ENCODE measurements at regions not wholly inside any gene's neighbourhood (a gene's known extent, or its start where the extent isn't known, plus 50 kb on each side); places are given as distances from the start of the nearest gene placed in this dataset.

GRCh38 chr9:89838621-89839020, 233.8 kb downstream of the GADD45G start:
- no peaks in the 10 kb centered on the region for H3K27me3 ChIP-seq (replicated peaks; ENCODE audit: insufficient read depth)
- WGBS = 92% methylated on average over 6 of the region's 6 CpGs
- H3K4me3 ChIP-seq = no peak overlapping the region
- no peak for DNase-seq (ENCODE audit: low spot score)
- intact Hi-C loops (cut with DNase I) = no loop called here
- no peaks in the 10 kb centered on the region for H3K9me3 ChIP-seq
- H3K27ac ChIP-seq = no peak overlapping the region
- no peaks in the 10 kb centered on the region for H3K4me1 ChIP-seq (replicated peaks)
- no peaks in the 10 kb centered on the region for H3K36me3 ChIP-seq
- no peak for TF ChIP-seq CTCF (IDR thresholded peaks at IDR 0.05)
- no peak for TF ChIP-seq POLR2AphosphoS5 (IDR thresholded peaks at IDR 0.05)
- TF ChIP-seq POLR2A (IDR thresholded peaks at IDR 0.05) = no peak

- TF ChIP-seq POLR2A (IDR thresholded peaks at IDR 0.05) = no peak
- TF ChIP-seq POLR2AphosphoS5 (IDR thresholded peaks at IDR 0.05) = no peak
- no peak for TF ChIP-seq CTCF (IDR thresholded peaks at IDR 0.05)
- intact Hi-C loops (cut with DNase I) = no loop called here
- H3K27me3 ChIP-seq (replicated peaks; ENCODE audit: insufficient read depth) = no peaks in the 10 kb centered on the region
- WGBS = 57% methylated on average over 4 of the region's 4 CpGs
- no peaks in the 10 kb centered on the region for H3K9me3 ChIP-seq
- H3K27ac ChIP-seq = no peak overlapping the region
- H3K4me1 ChIP-seq (replicated peaks) = peaks cover 5% of the 10 kb centered on the region
- no peak overlapping the region for H3K4me3 ChIP-seq
- no peak for DNase-seq (ENCODE audit: low spot score)
- no peaks in the 10 kb centered on the region for H3K36me3 ChIP-seq
Observed at GRCh38 chr9:89839449-89839848, 234.6 kb downstream of the GADD45G start.

GRCh38 chr9:89839952-89840351, 235.1 kb downstream of the GADD45G start:
- Histone ChIP-seq H3K9me3 (no peaks in the 10 kb centered on the region), H3K4me3 (no peak overlapping the region), H3K27me3 (replicated peaks; ENCODE audit: insufficient read depth) (no peaks in the 10 kb centered on the region), H3K4me1 (replicated peaks) (peaks cover 5% of the 10 kb centered on the region), H3K27ac (no peak overlapping the region), H3K36me3 (no peaks in the 10 kb centered on the region)
- intact Hi-C loops (cut with DNase I) = no loop called here
- 92% methylated on average over 7 of the region's 7 CpGs for WGBS
- DNase-seq (ENCODE audit: low spot score) = no peak
- TF ChIP-seq CTCF (IDR thresholded peaks at IDR 0.05) (no peak), POLR2A (IDR thresholded peaks at IDR 0.05) (no peak), POLR2AphosphoS5 (IDR thresholded peaks at IDR 0.05) (no peak)

GRCh38 chr9:89841456-89841855, 236.6 kb downstream of the GADD45G start:
- TF ChIP-seq POLR2A (IDR thresholded peaks at IDR 0.05) (no peak), CTCF (IDR thresholded peaks at IDR 0.05) (no peak)
- peaks cover 5% of the 10 kb centered on the region for H3K4me1 ChIP-seq (replicated peaks)
- no peak overlapping the region for H3K4me3 ChIP-seq
- H3K36me3 ChIP-seq = no peaks in the 10 kb centered on the region
- H3K27me3 ChIP-seq (replicated peaks; ENCODE audit: insufficient read depth) = no peaks in the 10 kb centered on the region
- 88% methylated on average over 5 of the region's 5 CpGs for WGBS
- H3K9me3 ChIP-seq = no peaks in the 10 kb centered on the region
- no peak for DNase-seq (ENCODE audit: low spot score)
- H3K27ac ChIP-seq = no peak overlapping the region
- intact Hi-C loops (cut with DNase I) = no loop called here

- DNase-seq (ENCODE audit: low spot score) = no peak
- TF ChIP-seq POLR2AphosphoS5 (IDR thresholded peaks at IDR 0.05) (no peak), POLR2A (IDR thresholded peaks at IDR 0.05) (no peak), CTCF (IDR thresholded peaks at IDR 0.05) (no peak)
- H3K36me3 ChIP-seq = no peaks in the 10 kb centered on the region
- no peak overlapping the region for H3K4me3 ChIP-seq
- H3K27ac ChIP-seq = no peak overlapping the region
- H3K27me3 ChIP-seq (replicated peaks; ENCODE audit: insufficient read depth) = no peaks in the 10 kb centered on the region
- intact Hi-C loops (cut with DNase I) = no loop called here
- H3K9me3 ChIP-seq = no peaks in the 10 kb centered on the region
- WGBS = 91% methylated on average over 8 of the region's 8 CpGs
- peaks cover 5% of the 10 kb centered on the region for H3K4me1 ChIP-seq (replicated peaks)
Observed at GRCh38 chr9:89842267-89842768, 237.5 kb downstream of the GADD45G start.
